ENCODE measurements at regions not wholly inside any gene's neighbourhood (a gene's known extent, or its start where the extent isn't known, plus 50 kb on each side); places are given as distances from the start of the nearest gene placed in this dataset.
"Not testable (repeated sequence)": the region's sequence is repeated elsewhere in the genome, so short reads cannot be mapped to it uniquely, and the experiment has no call there.

DNA sequence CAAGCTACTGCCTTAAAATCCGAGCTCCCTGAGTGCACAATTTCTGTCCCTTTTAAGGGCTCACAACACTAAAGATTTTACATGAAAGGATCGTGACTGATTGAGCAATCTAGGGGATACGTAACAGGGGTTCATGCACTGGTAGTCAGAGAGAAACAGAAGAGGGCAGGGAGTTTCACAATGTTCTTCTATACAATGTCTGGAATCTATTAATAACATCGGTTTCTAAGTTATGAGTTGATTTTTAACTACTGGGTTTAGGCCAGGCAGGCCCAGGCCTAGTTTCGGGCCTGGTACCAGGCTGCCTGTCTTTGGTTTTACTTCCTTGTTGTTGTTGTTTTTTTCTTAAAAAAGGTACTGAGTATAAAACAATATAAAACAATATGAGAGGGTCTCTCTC, 632.4 kb upstream of the AMOT start:
- WGBS (ENCODE audit: insufficient coverage, low lambda C conversion rate) = no CpG with 5 or more reads among the region's 5 CpGs
- not testable (repeated sequence) for H3K9me3 ChIP-seq (ENCODE audit: control insufficient read depth, low read depth, low read length); DNase-seq; H3K27ac ChIP-seq (ENCODE audit: low read length); H3K4me1 ChIP-seq (ENCODE audit: control insufficient read depth, insufficient read depth, low read length); H3K27me3 ChIP-seq (ENCODE audit: control insufficient read depth, insufficient read depth, low read length); H3K4me3 ChIP-seq (ENCODE audit: low read length); H3K36me3 ChIP-seq (ENCODE audit: control insufficient read depth, insufficient read depth, low read length)

DNA sequence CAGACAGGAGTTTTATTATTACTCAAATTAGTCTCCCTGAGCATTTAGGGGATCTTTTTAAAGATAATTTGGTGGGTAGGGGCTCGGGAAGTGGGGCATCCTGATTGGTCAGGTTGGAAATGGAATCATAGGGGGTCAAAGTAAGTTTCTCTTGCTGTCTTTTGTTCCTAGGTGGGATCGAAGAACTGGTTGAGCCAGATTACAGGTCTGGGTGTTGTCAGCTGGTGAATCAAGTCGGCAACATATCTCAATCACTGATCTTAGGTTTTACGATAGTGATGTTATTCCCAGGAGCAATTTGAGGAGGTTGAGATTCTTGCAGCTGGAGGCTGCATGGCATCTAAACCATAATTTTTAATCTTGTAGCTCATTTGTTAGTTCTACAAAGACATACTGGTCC, 629.5 kb upstream of the AMOT start:
- Histone ChIP-seq H3K27ac (ENCODE audit: low read length) (no peak overlapping the region), H3K9me3 (ENCODE audit: control insufficient read depth, low read depth, low read length) (no peaks in the 10 kb centered on the region), H3K36me3 (ENCODE audit: control insufficient read depth, insufficient read depth, low read length) (no peaks in the 10 kb centered on the region), H3K4me1 (ENCODE audit: control insufficient read depth, insufficient read depth, low read length) (no peaks in the 10 kb centered on the region), H3K27me3 (ENCODE audit: control insufficient read depth, insufficient read depth, low read length) (no peaks in the 10 kb centered on the region), H3K4me3 (ENCODE audit: low read length) (no peak overlapping the region)
- no CpG with 5 or more reads among the region's 4 CpGs for WGBS (ENCODE audit: insufficient coverage, low lambda C conversion rate)
- DNase-seq = no peak

DNA sequence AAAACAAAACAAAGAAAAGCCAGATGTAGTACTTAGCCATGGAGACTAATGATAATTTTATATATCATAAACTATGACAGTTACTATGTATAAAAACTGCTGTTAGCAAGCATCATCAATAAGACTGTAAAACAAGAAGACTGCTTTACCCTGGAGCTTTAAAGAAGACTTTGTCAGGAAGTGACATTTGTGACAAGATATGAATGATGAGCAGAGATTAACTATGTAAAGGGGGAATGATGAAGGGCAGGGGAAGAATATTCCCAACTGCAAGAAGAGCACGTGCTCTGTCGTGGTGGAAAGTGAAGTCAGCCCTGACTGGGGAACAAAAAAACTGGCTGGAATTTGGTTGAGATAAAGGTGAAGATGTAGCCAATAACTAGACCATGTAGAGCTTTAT, 617.1 kb upstream of the AMOT start:
- H3K27me3 ChIP-seq (ENCODE audit: control insufficient read depth, insufficient read depth, low read length) = no peaks in the 10 kb centered on the region
- no peaks in the 10 kb centered on the region for H3K4me1 ChIP-seq (ENCODE audit: control insufficient read depth, insufficient read depth, low read length)
- no peaks in the 10 kb centered on the region for H3K9me3 ChIP-seq (ENCODE audit: control insufficient read depth, low read depth, low read length)
- WGBS (ENCODE audit: insufficient coverage, low lambda C conversion rate) = no CpG with 5 or more reads among the region's 2 CpGs
- H3K27ac ChIP-seq (ENCODE audit: low read length) = no peak overlapping the region
- no peak overlapping the region for H3K4me3 ChIP-seq (ENCODE audit: low read length)
- DNase-seq = no peak
- H3K36me3 ChIP-seq (ENCODE audit: control insufficient read depth, insufficient read depth, low read length) = no peaks in the 10 kb centered on the region

DNA sequence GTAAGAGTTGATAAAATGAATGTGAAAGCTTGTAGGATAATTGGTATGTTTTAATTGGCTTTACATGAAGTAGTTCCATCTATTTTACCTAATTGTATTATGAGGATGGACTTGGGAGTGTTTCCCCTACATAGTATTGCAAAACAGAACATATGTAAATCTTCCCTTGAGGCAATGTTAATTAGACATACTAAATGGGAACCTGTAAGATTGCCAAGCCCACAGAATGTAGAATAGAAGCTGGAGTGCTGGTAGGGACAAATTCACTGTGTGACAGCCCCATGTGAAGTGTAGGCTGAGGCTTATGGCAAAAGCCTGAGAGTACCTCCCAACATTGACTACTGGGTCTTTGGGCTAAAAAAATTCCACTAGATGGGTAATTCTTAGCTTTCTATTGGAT, 615.0 kb upstream of the AMOT start:
- no peaks in the 10 kb centered on the region for H3K36me3 ChIP-seq (ENCODE audit: control insufficient read depth, insufficient read depth, low read length)
- H3K4me3 ChIP-seq (ENCODE audit: low read length) = no peak overlapping the region
- no peak for DNase-seq
- no peak overlapping the region for H3K27ac ChIP-seq (ENCODE audit: low read length)
- H3K9me3 ChIP-seq (ENCODE audit: control insufficient read depth, low read depth, low read length) = no peaks in the 10 kb centered on the region
- no peaks in the 10 kb centered on the region for H3K27me3 ChIP-seq (ENCODE audit: control insufficient read depth, insufficient read depth, low read length)
- H3K4me1 ChIP-seq (ENCODE audit: control insufficient read depth, insufficient read depth, low read length) = no peaks in the 10 kb centered on the region

DNA sequence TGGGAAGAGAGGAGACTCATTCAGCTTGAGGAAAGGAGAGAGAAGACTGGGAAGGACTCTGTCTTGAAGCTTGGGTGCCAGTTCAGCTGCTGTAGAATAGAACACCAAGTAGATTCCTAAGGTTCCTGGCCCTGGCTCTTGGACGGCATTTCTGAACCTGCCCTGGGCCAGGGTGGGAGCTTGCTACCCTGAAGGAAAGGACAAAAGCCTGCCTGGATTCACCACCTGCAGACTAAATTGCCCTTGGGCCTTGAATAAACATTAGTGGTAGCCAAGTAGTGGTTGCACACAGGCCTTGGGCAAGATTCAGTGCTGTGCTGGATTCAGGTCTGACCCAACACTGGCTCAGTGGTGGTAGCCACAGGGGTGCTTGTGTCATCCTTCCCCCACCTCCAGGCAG, 588.4 kb upstream of the AMOT start:
- no peak for DNase-seq
- Histone ChIP-seq H3K36me3 (ENCODE audit: control insufficient read depth, insufficient read depth, low read length) (no peaks in the 10 kb centered on the region), H3K4me1 (ENCODE audit: control insufficient read depth, insufficient read depth, low read length) (no peaks in the 10 kb centered on the region), H3K9me3 (ENCODE audit: control insufficient read depth, low read depth, low read length) (no peaks in the 10 kb centered on the region), H3K27me3 (ENCODE audit: control insufficient read depth, insufficient read depth, low read length) (no peaks in the 10 kb centered on the region), H3K4me3 (ENCODE audit: low read length) (no peak overlapping the region), H3K27ac (ENCODE audit: low read length) (no peak overlapping the region)
- no CpG with 5 or more reads among the region's 1 CpG for WGBS (ENCODE audit: insufficient coverage, low lambda C conversion rate)

DNA sequence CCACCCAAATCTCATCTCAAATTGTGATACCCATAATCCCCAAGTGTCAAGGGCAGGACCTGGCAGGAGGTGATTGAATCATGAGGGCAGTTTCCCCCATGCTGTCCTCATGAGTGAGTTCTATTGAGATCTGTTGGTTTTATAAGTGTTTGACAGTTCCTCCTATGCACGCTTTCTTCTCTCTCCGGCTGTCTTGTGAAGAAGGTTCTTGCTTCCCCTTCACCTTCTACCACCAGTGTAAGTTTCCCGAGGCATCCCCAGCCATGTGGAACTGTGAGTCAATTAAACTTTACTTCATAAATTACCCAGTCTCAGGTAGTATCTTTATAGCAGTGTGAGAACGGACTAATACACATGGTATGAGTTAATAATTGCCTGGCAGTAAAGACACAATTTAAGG, 581.7 kb upstream of the AMOT start:
- DNase-seq = no peak
- Histone ChIP-seq H3K27me3 (ENCODE audit: control insufficient read depth, insufficient read depth, low read length) (no peaks in the 10 kb centered on the region), H3K4me1 (ENCODE audit: control insufficient read depth, insufficient read depth, low read length) (no peaks in the 10 kb centered on the region), H3K9me3 (ENCODE audit: control insufficient read depth, low read depth, low read length) (no peaks in the 10 kb centered on the region), H3K27ac (ENCODE audit: low read length) (no peak overlapping the region), H3K4me3 (ENCODE audit: low read length) (no peak overlapping the region), H3K36me3 (ENCODE audit: control insufficient read depth, insufficient read depth, low read length) (no peaks in the 10 kb centered on the region)
- no CpG with 5 or more reads among the region's 4 CpGs for WGBS (ENCODE audit: insufficient coverage, low lambda C conversion rate)

DNA sequence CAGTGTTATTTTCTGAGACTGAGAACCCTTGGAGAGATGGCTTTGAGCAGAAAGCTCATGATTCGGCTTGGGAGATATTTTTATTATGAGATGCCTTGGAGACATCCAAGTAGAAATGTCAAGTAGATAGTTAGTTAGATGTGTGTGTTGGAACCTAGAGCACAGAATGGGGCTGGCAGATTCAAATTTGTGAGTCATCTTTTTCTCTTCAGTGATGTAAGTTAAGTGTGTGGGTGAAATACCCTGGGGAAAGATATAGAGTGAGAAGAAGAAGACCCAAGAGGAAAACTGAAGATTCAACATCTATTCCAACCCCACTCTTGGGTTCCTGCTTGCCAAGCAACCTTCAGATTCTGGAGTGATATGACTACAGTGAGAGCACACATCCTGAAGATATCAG, 580.8 kb upstream of the AMOT start:
- no peaks in the 10 kb centered on the region for H3K36me3 ChIP-seq (ENCODE audit: control insufficient read depth, insufficient read depth, low read length)
- H3K27me3 ChIP-seq (ENCODE audit: control insufficient read depth, insufficient read depth, low read length) = no peaks in the 10 kb centered on the region
- no peak overlapping the region for H3K27ac ChIP-seq (ENCODE audit: low read length)
- no peak overlapping the region for H3K4me3 ChIP-seq (ENCODE audit: low read length)
- no peaks in the 10 kb centered on the region for H3K9me3 ChIP-seq (ENCODE audit: control insufficient read depth, low read depth, low read length)
- WGBS (ENCODE audit: insufficient coverage, low lambda C conversion rate) = no CpG with 5 or more reads among the region's 1 CpG
- no peak for DNase-seq
- no peaks in the 10 kb centered on the region for H3K4me1 ChIP-seq (ENCODE audit: control insufficient read depth, insufficient read depth, low read length)

DNA sequence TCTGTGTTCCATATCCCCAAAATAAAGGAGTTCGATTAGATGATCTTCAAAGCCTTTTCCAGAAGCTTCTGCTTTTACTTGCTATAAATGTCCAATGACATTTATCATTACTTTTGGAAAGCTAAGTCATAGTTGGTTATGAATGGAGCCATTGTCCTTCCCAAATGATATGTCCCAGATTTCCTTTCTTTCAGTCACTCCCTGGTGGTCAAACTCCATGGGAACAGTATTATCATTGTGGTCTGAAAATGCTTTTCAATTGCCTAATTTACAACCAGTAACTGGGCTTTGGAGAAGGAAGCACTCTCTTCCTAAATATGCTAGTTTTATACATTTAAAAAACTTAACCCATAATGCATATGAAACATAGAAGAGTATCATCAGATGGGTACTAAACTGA, 571.5 kb upstream of the AMOT start:
- WGBS (ENCODE audit: insufficient coverage, low lambda C conversion rate) = no CpG with 5 or more reads among the region's 1 CpG
- H3K4me1 ChIP-seq (ENCODE audit: control insufficient read depth, insufficient read depth, low read length) = no peaks in the 10 kb centered on the region
- H3K4me3 ChIP-seq (ENCODE audit: low read length) = no peak overlapping the region
- H3K27me3 ChIP-seq (ENCODE audit: control insufficient read depth, insufficient read depth, low read length) = no peaks in the 10 kb centered on the region
- H3K36me3 ChIP-seq (ENCODE audit: control insufficient read depth, insufficient read depth, low read length) = no peaks in the 10 kb centered on the region
- no peak overlapping the region for H3K27ac ChIP-seq (ENCODE audit: low read length)
- DNase-seq = no peak
- no peaks in the 10 kb centered on the region for H3K9me3 ChIP-seq (ENCODE audit: control insufficient read depth, low read depth, low read length)

DNA sequence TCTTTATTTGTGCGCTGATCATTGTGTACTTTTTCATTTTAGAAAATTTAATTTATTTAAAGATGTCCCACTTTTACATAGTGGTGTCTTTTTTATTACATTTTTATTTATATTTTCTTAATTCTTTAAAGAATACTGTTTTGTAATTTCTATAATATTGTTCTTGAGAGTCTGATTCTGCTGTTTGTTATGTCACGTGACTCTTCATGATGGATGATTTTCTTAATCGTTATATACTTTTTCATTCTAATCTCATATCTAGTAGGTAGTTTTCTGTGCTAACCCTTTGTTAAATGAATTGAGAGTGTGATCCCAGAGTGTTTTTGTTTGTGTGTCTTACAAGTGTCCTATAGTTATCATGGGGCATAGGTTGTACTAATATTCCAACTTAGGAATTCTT, 568.2 kb upstream of the AMOT start:
- no peak for DNase-seq
- H3K36me3 ChIP-seq (ENCODE audit: control insufficient read depth, insufficient read depth, low read length) = no peaks in the 10 kb centered on the region
- 94% methylated on average over 3 of the region's 3 CpGs for WGBS (ENCODE audit: insufficient coverage, low lambda C conversion rate)

DNA sequence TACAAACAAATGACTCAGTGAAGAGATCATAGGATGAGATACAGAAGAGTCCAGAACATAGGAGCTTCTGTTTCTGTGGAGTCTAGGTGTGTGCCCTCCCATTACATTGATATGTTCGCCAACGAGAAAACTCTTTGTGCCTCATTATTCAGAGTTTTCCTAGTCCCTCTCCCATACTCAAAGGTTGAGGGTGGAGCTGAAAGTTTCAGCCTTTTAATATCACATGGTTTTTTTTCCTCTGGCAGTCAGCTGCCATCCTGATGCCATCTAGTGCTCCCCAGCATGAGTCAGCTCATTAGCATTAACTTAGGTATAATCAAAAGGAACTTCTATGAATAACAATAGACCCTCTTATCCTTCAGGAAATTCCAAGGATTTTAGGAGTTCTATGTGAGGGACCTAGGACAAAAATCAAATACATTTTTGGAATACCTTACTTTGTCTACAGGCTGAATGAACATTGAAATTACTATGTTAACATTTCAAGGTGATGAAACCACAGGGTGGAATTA, 559.6 kb upstream of the AMOT start:
- no peaks in the 10 kb centered on the region for H3K9me3 ChIP-seq (ENCODE audit: control insufficient read depth, low read depth, low read length)
- DNase-seq = no peak
- no peaks in the 10 kb centered on the region for H3K4me1 ChIP-seq (ENCODE audit: control insufficient read depth, insufficient read depth, low read length)
- H3K27ac ChIP-seq (ENCODE audit: low read length) = no peak overlapping the region
- H3K36me3 ChIP-seq (ENCODE audit: control insufficient read depth, insufficient read depth, low read length) = no peaks in the 10 kb centered on the region
- no peaks in the 10 kb centered on the region for H3K27me3 ChIP-seq (ENCODE audit: control insufficient read depth, insufficient read depth, low read length)
- no CpG with 5 or more reads among the region's 2 CpGs for WGBS (ENCODE audit: insufficient coverage, low lambda C conversion rate)
- no peak overlapping the region for H3K4me3 ChIP-seq (ENCODE audit: low read length)

More for the DNA sequence above, 568.2 kb upstream of the AMOT start:
- H3K27ac ChIP-seq (ENCODE audit: low read length) = no peak overlapping the region
- H3K4me1 ChIP-seq (ENCODE audit: control insufficient read depth, insufficient read depth, low read length) = no peaks in the 10 kb centered on the region
- no peaks in the 10 kb centered on the region for H3K9me3 ChIP-seq (ENCODE audit: control insufficient read depth, low read depth, low read length)
- H3K4me3 ChIP-seq (ENCODE audit: low read length) = no peak overlapping the region
- H3K27me3 ChIP-seq (ENCODE audit: control insufficient read depth, insufficient read depth, low read length) = no peaks in the 10 kb centered on the region

DNA sequence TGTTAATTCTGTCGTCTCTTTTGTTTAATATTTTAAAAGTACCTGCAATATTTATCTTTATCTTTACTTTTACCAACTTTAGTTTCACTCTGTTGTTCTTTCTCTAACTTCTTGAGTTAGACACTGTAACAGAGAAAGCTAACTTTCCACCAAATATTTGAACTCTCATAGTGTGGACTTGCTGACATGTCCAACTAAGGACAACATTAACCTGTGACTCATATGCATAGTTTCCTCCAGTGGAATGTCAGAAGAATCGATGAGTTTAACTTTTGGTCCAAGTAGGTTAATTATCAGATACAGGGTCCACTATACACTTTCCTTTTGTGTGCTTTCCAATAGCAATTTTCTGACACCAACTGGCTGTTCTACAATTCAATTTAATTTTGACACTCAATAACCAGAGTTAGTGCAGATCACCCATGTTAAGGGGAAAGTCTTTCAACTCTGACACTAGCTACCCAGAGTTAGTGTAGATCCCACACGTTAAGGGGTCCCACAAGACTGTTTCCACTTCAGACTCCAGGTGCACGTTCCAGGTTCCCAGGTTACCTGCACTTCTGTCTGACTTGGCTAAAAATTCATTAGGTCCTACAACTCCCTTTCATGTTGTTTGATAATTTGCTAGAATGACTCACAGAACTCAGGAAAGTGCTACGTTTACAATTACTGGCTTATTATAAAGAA, 559.0 kb upstream of the AMOT start:
- no peak for DNase-seq
- H3K36me3 ChIP-seq (ENCODE audit: control insufficient read depth, insufficient read depth, low read length) = no peaks in the 10 kb centered on the region
- 83% methylated on average over 1 of the region's 5 CpGs for WGBS (ENCODE audit: insufficient coverage, low lambda C conversion rate)
- no peak overlapping the region for H3K27ac ChIP-seq (ENCODE audit: low read length)
- no peaks in the 10 kb centered on the region for H3K9me3 ChIP-seq (ENCODE audit: control insufficient read depth, low read depth, low read length)
- no peak overlapping the region for H3K4me3 ChIP-seq (ENCODE audit: low read length)
- H3K27me3 ChIP-seq (ENCODE audit: control insufficient read depth, insufficient read depth, low read length) = no peaks in the 10 kb centered on the region
- no peaks in the 10 kb centered on the region for H3K4me1 ChIP-seq (ENCODE audit: control insufficient read depth, insufficient read depth, low read length)

Data from large intestine (tissue), 3 donors.